Islet of Langerhans (tissue), 1 donor: ENCODE measurements at regions not wholly inside any gene's neighbourhood (a gene's known extent, or its start where the extent isn't known, plus 50 kb on each side); places are given as distances from the start of the nearest gene placed in this dataset.

Experiments used
- FAIRE-seq: peaks from one replicate; lab custom pipeline; 2011; peaks lifted over from hg19 to GRCh38; lab: Jason Lieb, UNC

GRCh38 chr14:94885481-94886155 is 115.7 kb upstream of the GSC start:
- no peak for FAIRE-seq

- no peak for FAIRE-seq
These were observed 114.8 kb upstream of the GSC start for GRCh38 chr14:94884616-94885230.

GRCh38 chr14:94882401-94882800 is 112.5 kb upstream of the GSC start:
- no peak for FAIRE-seq

- no peak for FAIRE-seq
These were observed 111.0 kb upstream of the GSC start for GRCh38 chr14:94880876-94881275.

- FAIRE-seq, result no peak
These were observed 110.2 kb upstream of the GSC start for GRCh38 chr14:94880106-94880505.

- no peak for FAIRE-seq
These were observed 109.6 kb upstream of the GSC start for GRCh38 chr14:94879537-94879936.

GRCh38 chr14:94876306-94876705 is 106.4 kb upstream of the GSC start:
- FAIRE-seq, result no peak

GRCh38 chr14:94875256-94875655 is 105.3 kb upstream of the GSC start:
- FAIRE-seq, result no peak

- no peak for FAIRE-seq
These were observed 98.8 kb upstream of the GSC start for GRCh38 chr14:94868772-94869072.

GRCh38 chr14:94867946-94868771 is 98.2 kb upstream of the GSC start:
- no peak for FAIRE-seq

GRCh38 chr14:94867209-94867608 is 97.3 kb upstream of the GSC start:
- FAIRE-seq, result no peak

- no peak for FAIRE-seq
These were observed 94.7 kb upstream of the GSC start for GRCh38 chr14:94864387-94865195.

GRCh38 chr14:94863366-94863765 is 93.5 kb upstream of the GSC start:
- no peak for FAIRE-seq

GRCh38 chr14:94857950-94858349 is 88.0 kb upstream of the GSC start:
- no peak for FAIRE-seq

- no peak for FAIRE-seq
These were observed 84.0 kb upstream of the GSC start for GRCh38 chr14:94853920-94854319.

GRCh38 chr14:94850309-94851211 is 80.6 kb upstream of the GSC start:
- no peak for FAIRE-seq

- FAIRE-seq, result no peak
These were observed 74.8 kb upstream of the GSC start for GRCh38 chr14:94844593-94845152.

GRCh38 chr14:94840467-94840866 is 70.6 kb upstream of the GSC start:
- FAIRE-seq, result no peak

- no peak for FAIRE-seq
These were observed 69.4 kb upstream of the GSC start for GRCh38 chr14:94839348-94839747.

- no peak for FAIRE-seq
These were observed 66.9 kb upstream of the GSC start for GRCh38 chr14:94836849-94837248.

GRCh38 chr14:94833633-94834032 is 63.7 kb upstream of the GSC start:
- no peak for FAIRE-seq
